Tibial artery (tissue), 4 donors: ENCODE measurements at regions not wholly inside any gene's neighbourhood (a gene's known extent, or its start where the extent isn't known, plus 50 kb on each side); places are given as distances from the start of the nearest gene placed in this dataset.

Source experiments
- DNase-seq, 2 donors: peaks; one replicate each; pipeline ENCODE4 v3.0.0-alpha.2; 2019
- H3K27ac ChIP-seq, 2 donors: fragments of 200-600 bp; sonication (generic) in 1 of 2; 1 replicate in 1 of 2; 2 replicates in 1 of 2; pipeline ENCODE4 v1.5.1; 2018 to 2019; ENCODE audit warnings: mild to moderate bottlenecking in 1 of 2
- H3K27me3 ChIP-seq, 2 donors: fragments of 200-600 bp; sonication (generic) in 1 of 2; one replicate each; pipeline versions ENCODE4 v1.5.1 to v1.6.0; 2016 to 2019
- H3K36me3 ChIP-seq, 3 donors: fragments of 200-600 bp; sonication (generic) in 2 of 3; one replicate each; pipeline ENCODE4 v1.5.1; 2016 to 2019; ENCODE audit warnings: mild to moderate bottlenecking in 2 of 3
- H3K4me1 ChIP-seq, 4 donors: fragments of 200-600 bp; sonication (generic) in 2 of 4; 1 replicate in 3 of 4; 2 replicates in 1 of 4; pipeline ENCODE4 v1.5.1; 2016 to 2019
- H3K4me3 ChIP-seq, 2 donors: fragments of 200-600 bp; sonication (generic) in 1 of 2; 1 replicate in 1 of 2; 2 replicates in 1 of 2; pipeline ENCODE4 v1.5.1; 2018 to 2019; ENCODE audit warnings: mild to moderate bottlenecking in 2 of 2
- H3K9me3 ChIP-seq, 3 donors: fragments of 200-600 bp; sonication (generic) in 1 of 3; one replicate each; pipeline ENCODE4 v1.5.1; 2016 to 2019
- CTCF ChIP-seq, 2 experiments: fragments of 200-600 bp in 1 of 2; fragments of 450-650 bp in 1 of 2; IDR thresholded peaks; one replicate each; pipeline ENCODE4 v1.5.1; 2017 to 2019; ENCODE audit warnings: antibody characterized with exemption in 2 of 2, mild to moderate bottlenecking in 1 of 2, moderate library complexity in 1 of 2
- intact Hi-C: fragments of 100-400 bp; cut with DNase I; formaldehyde crosslinking; loops from one replicate; pipeline ENCODE4 v1.15.0; 2023; ENCODE audit warnings: low total_unique reads

- Histone ChIP-seq H3K36me3 (no peaks in the 10 kb centered on the region), H3K9me3 (peaks cover 0 to 7% (median 0%) of the 10 kb centered on the region in 3 donors), H3K4me3 (no peak overlapping the region), H3K27me3 (peaks cover 0 to 8% of the 10 kb centered on the region in 2 donors), H3K27ac (no peak overlapping the region), H3K4me1 (no peaks in the 10 kb centered on the region)
- no peak for TF ChIP-seq CTCF (IDR thresholded peaks at IDR 0.05)
- intact Hi-C loops, result no loop called here
- no peak for DNase-seq
Measured at GRCh38 chr1:5156416-5157120, 502.2 kb downstream of the AJAP1 start.

- no peaks in the 10 kb centered on the region for H3K4me1 ChIP-seq
- no peak overlapping the region for H3K4me3 ChIP-seq
- no peak for TF ChIP-seq CTCF (IDR thresholded peaks at IDR 0.05)
- H3K27me3 ChIP-seq, result peaks cover 0 to 6% of the 10 kb centered on the region in 2 donors
- no peak for DNase-seq
- no peak overlapping the region for H3K27ac ChIP-seq
- intact Hi-C loops, result no loop called here
- H3K9me3 ChIP-seq, result peaks cover 0 to 7% (median 0%) of the 10 kb centered on the region in 3 donors
- H3K36me3 ChIP-seq, result no peaks in the 10 kb centered on the region
Measured at GRCh38 chr1:5151511-5151910, 497.1 kb downstream of the AJAP1 start.

- Histone ChIP-seq H3K27ac (no peak overlapping the region), H3K4me1 (no peaks in the 10 kb centered on the region), H3K9me3 (peaks cover 0 to 2% (median 0%) of the 10 kb centered on the region in 3 donors), H3K4me3 (no peak overlapping the region), H3K36me3 (no peaks in the 10 kb centered on the region), H3K27me3 (peaks cover 0 to 11% of the 10 kb centered on the region in 2 donors)
- no peak for TF ChIP-seq CTCF (IDR thresholded peaks at IDR 0.05)
- no peak for DNase-seq
- intact Hi-C loops, result no loop called here
Measured at GRCh38 chr1:5150191-5150590, 495.8 kb downstream of the AJAP1 start.

- intact Hi-C loops, result no loop called here
Measured at GRCh38 chr1:5147806-5148205, 493.4 kb downstream of the AJAP1 start.

GRCh38 chr1:5142389-5142788, 488.0 kb downstream of the AJAP1 start:
- no peak overlapping the region for H3K4me3 ChIP-seq
- H3K27me3 ChIP-seq, result peaks cover 0 to 9% of the 10 kb centered on the region in 2 donors
- DNase-seq, result no peak
- H3K9me3 ChIP-seq, result no peaks in the 10 kb centered on the region
- no peaks in the 10 kb centered on the region for H3K4me1 ChIP-seq
- no peak for TF ChIP-seq CTCF (IDR thresholded peaks at IDR 0.05)
- no peak overlapping the region for H3K27ac ChIP-seq
- H3K36me3 ChIP-seq, result no peaks in the 10 kb centered on the region
- intact Hi-C loops, result no loop called here

More at GRCh38 chr1:5147806-5148205, 493.4 kb downstream of the AJAP1 start:
- DNase-seq, result no peak
- no peak for TF ChIP-seq CTCF (IDR thresholded peaks at IDR 0.05)
- no peaks in the 10 kb centered on the region for H3K9me3 ChIP-seq
- H3K36me3 ChIP-seq, result no peaks in the 10 kb centered on the region
- H3K4me1 ChIP-seq, result no peaks in the 10 kb centered on the region
- no peak overlapping the region for H3K4me3 ChIP-seq
- peaks cover 0 to 9% of the 10 kb centered on the region in 2 donors for H3K27me3 ChIP-seq
- H3K27ac ChIP-seq, result no peak overlapping the region
